ENCODE measurements at regions not wholly inside any gene's neighbourhood (a gene's known extent, or its start where the extent isn't known, plus 50 kb on each side); places are given as distances from the start of the nearest gene placed in this dataset.

- no peak for TF ChIP-seq CTCF (IDR thresholded peaks at IDR 0.05)
- Histone ChIP-seq H3K27ac (no peak overlapping the region), H3K27me3 (ENCODE audit: low read depth) (no peaks in the 10 kb centered on the region), H3K4me3 (no peak overlapping the region), H3K9me3 (no peaks in the 10 kb centered on the region), H3K36me3 (no peaks in the 10 kb centered on the region), H3K4me1 (no peaks in the 10 kb centered on the region)
- DNase-seq (no peak), ATAC-seq (no peak)
- intact Hi-C loops (cut with DNase I): no loop called here
Measured at GRCh38 chr3:189459231-189459630, 172.0 kb upstream of the TP63 start.

- Histone ChIP-seq H3K9me3 (no peaks in the 10 kb centered on the region), H3K4me3 (no peak overlapping the region), H3K27me3 (ENCODE audit: low read depth) (no peaks in the 10 kb centered on the region), H3K27ac (no peak overlapping the region), H3K4me1 (no peaks in the 10 kb centered on the region), H3K36me3 (no peaks in the 10 kb centered on the region)
- intact Hi-C loops (cut with DNase I): no loop called here
- ATAC-seq: no peak
- DNase-seq: no peak
- TF ChIP-seq CTCF (IDR thresholded peaks at IDR 0.05): no peak
Measured at GRCh38 chr3:189460511-189460910, 170.7 kb upstream of the TP63 start.

- intact Hi-C loops (cut with DNase I): no loop called here
- no peak for TF ChIP-seq CTCF (IDR thresholded peaks at IDR 0.05)
- H3K4me1 ChIP-seq: no peaks in the 10 kb centered on the region
- H3K9me3 ChIP-seq: no peaks in the 10 kb centered on the region
- H3K27ac ChIP-seq: no peak overlapping the region
- H3K4me3 ChIP-seq: no peak overlapping the region
- no peak for DNase-seq
- no peak for ATAC-seq
- H3K27me3 ChIP-seq (ENCODE audit: low read depth): no peaks in the 10 kb centered on the region
- no peaks in the 10 kb centered on the region for H3K36me3 ChIP-seq
Measured at GRCh38 chr3:189464799-189465198, 166.4 kb upstream of the TP63 start.

- no peak for TF ChIP-seq CTCF (IDR thresholded peaks at IDR 0.05)
Measured at GRCh38 chr3:189466004-189466403, 165.2 kb upstream of the TP63 start.

GRCh38 chr3:189467451-189467850 lies 163.7 kb upstream of the TP63 start:
- H3K4me1 ChIP-seq: no peaks in the 10 kb centered on the region
- no peak overlapping the region for H3K4me3 ChIP-seq
- H3K27ac ChIP-seq: no peak overlapping the region
- no peaks in the 10 kb centered on the region for H3K27me3 ChIP-seq (ENCODE audit: low read depth)
- DNase-seq: no peak
- no peak for TF ChIP-seq CTCF (IDR thresholded peaks at IDR 0.05)
- intact Hi-C loops (cut with DNase I): no loop called here
- H3K36me3 ChIP-seq: no peaks in the 10 kb centered on the region
- H3K9me3 ChIP-seq: no peaks in the 10 kb centered on the region
- no peak for ATAC-seq

More at GRCh38 chr3:189466004-189466403, 165.2 kb upstream of the TP63 start:
- intact Hi-C loops (cut with DNase I): no loop called here
- H3K4me1 ChIP-seq: no peaks in the 10 kb centered on the region
- H3K27ac ChIP-seq: no peak overlapping the region
- H3K27me3 ChIP-seq (ENCODE audit: low read depth): no peaks in the 10 kb centered on the region
- DNase-seq (no peak), ATAC-seq (no peak)
- H3K9me3 ChIP-seq: no peaks in the 10 kb centered on the region
- H3K4me3 ChIP-seq: no peak overlapping the region
- no peaks in the 10 kb centered on the region for H3K36me3 ChIP-seq

GRCh38 chr3:189474944-189475343 lies 156.2 kb upstream of the TP63 start:
- Histone ChIP-seq H3K4me1 (no peaks in the 10 kb centered on the region), H3K27me3 (ENCODE audit: low read depth) (no peaks in the 10 kb centered on the region), H3K27ac (no peak overlapping the region), H3K9me3 (no peaks in the 10 kb centered on the region), H3K36me3 (no peaks in the 10 kb centered on the region), H3K4me3 (no peak overlapping the region)
- TF ChIP-seq CTCF (IDR thresholded peaks at IDR 0.05): no peak
- intact Hi-C loops (cut with DNase I): no loop called here
- ATAC-seq (no peak), DNase-seq (no peak)
